Kidney capillary endothelial cell (primary cell): ENCODE measurements at regions not wholly inside any gene's neighbourhood (a gene's known extent, or its start where the extent isn't known, plus 50 kb on each side); places are given as distances from the start of the nearest gene placed in this dataset.
A peak's percentile ranks its signal among the peaks of the same experiment; 100 is the strongest.

ENCODE experiments used
- DNase-seq: peaks from one replicate; pipeline ENCODE4 v3.0.0-alpha.2; 2018; ENCODE audit warnings: low spot score

DNA sequence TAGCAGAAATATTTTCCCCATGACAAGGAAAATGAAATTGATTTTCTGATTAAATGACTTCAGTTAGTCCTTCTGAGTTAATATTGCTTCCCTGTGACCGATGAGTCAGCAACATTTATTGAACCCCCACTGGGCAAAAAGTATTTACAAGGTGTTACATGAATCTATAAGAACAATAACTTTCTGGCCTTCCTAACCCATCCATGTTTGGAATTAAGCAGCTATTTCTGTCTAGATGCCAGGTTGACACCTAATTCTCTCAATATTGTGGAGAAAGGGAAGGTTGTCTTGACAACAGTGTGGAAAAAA, 112.9 kb upstream of the JAZF1 start:
- DNase-seq = no peak

- peak; percentile 52 for DNase-seq
Measured at GRCh38 chr7:28296571-28297483, 115.5 kb upstream of the CREB5 start.

GRCh38 chr7:28297801-28298459, 114.4 kb upstream of the CREB5 start:
- no peak for DNase-seq

DNA sequence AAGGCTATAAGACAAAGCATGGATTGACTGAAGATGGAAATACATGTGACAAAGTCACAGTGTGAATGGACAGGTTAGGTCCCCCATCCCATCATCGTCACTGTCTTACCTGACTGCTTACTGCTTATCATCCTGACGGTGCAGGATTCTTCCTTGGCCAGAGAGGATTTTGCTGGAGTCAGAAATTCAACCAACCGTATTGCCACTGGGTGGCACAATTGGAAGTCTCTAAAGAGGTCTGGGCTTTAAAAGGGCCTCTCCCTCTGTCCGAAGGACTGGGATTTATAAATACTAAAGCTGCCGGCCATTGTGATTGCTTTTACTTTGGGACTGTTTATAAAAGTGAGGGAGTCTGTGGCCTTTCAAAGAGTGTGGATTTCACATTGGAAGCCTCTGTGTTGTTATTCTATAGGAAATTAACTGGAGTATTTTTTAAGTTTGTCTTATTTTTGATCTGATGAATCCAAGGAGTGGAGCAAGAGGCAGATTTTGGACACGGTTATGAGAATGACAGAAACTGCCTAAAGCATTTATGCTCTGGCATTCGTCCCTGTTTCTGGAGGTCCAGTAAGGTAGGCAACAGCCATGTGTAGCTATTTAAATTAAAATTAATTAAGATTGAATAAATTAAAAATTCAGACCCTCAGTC, 113.3 kb upstream of the CREB5 start:
- peak; percentile 56 for DNase-seq

GRCh38 chr7:28299556-28299955, 112.8 kb upstream of the CREB5 start:
- DNase-seq = no peak

DNA sequence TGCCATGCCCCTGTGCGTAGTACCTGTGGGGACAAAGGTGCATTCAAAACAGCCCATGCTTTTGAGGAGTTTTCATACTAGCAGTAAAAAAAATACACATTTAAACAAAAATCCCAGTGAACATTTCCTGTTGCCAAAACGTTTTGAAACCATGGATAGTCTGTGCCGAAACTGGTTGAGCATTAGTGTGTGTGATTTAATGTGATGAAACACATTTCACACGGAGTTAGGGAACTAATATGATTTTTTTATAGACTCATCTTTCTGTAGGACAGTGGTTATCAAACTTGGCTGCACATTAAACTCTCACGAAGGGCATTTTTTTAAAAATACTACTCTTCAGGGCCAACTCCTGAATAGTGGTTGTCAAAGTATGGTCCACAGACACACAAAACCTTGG, 111.8 kb upstream of the CREB5 start:
- no peak for DNase-seq

GRCh38 chr7:28301148-28301641, 111.1 kb upstream of the CREB5 start:
- DNase-seq = no peak

DNA sequence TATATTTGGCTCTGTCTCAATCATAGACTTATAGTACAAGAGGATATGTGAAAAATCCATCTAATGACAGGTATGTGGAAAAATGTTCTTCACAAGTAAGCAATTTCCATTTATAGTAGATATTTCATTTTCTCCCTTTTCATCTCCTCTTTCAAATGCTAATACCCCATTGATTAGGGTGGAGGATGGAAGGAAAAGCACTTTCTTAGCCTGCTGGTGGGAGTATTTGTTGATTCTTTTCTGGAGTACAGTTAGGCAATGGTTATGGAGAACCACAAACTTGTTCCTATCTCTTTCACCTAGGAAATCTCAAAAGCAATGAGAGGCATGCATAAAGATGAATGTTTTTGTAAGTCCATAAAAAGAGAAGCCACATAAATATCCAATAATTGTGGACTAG, 108.0 kb upstream of the CREB5 start:
- DNase-seq = no peak

GRCh38 chr7:28309704-28310459, 102.4 kb upstream of the CREB5 start:
- DNase-seq = no peak

- no peak for DNase-seq
Measured at GRCh38 chr7:28310460-28310848, 101.9 kb upstream of the CREB5 start.

DNA sequence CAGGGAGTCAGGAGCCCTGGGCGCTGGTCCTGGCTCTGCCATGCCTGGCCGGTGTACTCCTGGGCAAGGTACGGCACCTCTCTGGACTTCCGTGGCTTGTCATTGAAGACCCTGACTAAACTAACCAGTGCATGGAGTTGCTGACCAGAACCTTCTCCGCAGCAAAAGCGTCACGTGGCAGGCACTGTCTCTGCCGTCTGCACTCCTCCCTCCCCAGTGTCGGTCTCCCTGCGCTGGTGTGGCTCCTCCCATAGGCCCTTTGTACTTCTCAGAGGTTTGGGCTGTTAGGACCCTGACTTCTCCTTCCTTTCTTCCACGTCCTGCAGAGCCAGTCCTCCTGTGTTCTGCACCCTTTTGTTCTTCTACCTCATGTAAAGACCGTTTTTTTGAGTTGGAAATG, 100.6 kb upstream of the CREB5 start:
- DNase-seq = no peak

DNA sequence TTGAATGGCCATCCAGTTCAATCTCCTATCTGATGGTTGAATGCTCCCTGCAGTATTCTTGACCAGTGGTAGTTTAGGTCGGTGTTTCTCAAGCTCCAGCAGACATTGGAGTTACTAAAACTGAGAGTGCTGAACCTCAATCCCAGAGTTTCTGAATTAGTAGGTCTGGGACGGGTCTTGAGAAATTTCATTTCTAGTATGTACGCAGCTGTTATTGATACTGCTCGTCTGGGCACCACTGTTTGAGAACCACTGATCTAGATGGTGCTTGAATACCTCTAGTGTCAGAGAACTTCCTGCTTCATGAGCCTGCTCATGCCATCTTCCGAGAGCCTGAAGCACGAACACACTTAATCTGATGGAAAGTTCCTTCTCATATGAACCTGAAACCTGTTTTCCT, 99.4 kb upstream of the CREB5 start:
- no peak for DNase-seq

DNA sequence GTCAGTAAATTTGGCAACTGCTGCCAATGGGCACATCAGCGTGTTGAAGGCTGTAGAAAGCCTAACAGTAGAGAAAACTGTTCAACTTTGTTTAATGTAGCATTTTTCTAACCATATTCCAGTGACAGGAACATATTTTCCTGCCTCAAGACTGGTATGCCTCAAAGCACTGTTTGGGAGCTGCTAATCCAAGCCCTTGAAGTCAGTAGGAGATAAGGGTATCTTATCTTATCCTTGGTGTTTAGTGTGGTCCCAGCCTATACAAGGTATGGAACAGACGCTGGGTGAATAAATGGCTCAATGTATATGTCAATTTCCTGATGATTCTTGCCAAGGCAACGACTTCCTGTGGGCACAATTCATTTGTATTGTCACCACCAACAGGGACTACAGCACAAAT, 97.5 kb upstream of the CREB5 start:
- no peak for DNase-seq

GRCh38 chr7:28315565-28316410, 96.5 kb upstream of the CREB5 start:
- no peak for DNase-seq

GRCh38 chr7:28316489-28316888, 95.8 kb upstream of the CREB5 start:
- no peak for DNase-seq

DNA sequence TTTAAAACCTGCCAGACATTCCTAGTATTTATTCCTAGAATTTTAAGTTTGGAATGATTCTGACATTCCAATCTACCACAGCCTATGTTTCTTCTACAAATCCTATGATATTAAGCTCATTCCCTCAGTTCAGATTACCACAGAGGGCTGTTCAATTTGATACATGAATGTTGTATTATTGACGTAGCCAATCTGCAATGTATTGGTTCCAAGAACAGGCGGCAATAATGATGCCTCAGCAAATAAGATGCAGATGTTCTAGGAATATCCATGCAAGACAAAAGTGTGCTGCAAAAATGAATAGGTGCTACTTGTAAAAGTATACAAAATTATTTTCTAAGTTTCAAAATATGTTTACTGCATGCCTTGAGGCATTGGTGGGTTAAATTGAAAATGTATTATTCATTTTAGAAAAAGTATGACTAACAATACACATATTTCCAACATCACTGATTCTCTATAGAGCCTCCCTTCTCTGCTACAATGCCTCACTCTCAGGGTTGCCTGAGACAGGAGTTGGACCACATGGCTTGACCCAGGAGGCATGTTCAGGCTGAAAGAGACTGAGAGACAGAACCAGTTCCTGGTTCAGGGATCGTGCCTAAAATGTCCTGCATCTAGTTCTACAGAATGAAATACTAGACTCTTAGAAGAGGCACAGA, 94.1 kb upstream of the CREB5 start:
- no peak for DNase-seq

- no peak for DNase-seq
Measured at GRCh38 chr7:28323833-28324232, 88.5 kb upstream of the CREB5 start.

GRCh38 chr7:28328146-28328545, 84.2 kb upstream of the CREB5 start:
- DNase-seq = no peak

GRCh38 chr7:28328822-28329660, 83.3 kb upstream of the CREB5 start:
- DNase-seq = no peak
